IMR-90 (cell line): ENCODE measurements at regions not wholly inside any gene's neighbourhood (a gene's known extent, or its start where the extent isn't known, plus 50 kb on each side); places are given as distances from the start of the nearest gene placed in this dataset.
A peak's percentile ranks its signal among the peaks of the same experiment; 100 is the strongest.

ENCODE experiments used
- ATAC-seq: fragments of 200-7000 bp; cut with Tn5 transposase; 2 replicates; pipeline ENCODE4 v1.9.1; 2020; ENCODE audit warnings: low read depth, mild to moderate bottlenecking, moderate library complexity
- BruUV-seq: library from RNA; stranded (reverse); fragments of 400-500 nt; replicated peaks from 2 replicates; lab custom pipeline; 2021; lab: Mats Ljungman, UMichigan
- CTCF ChIA-PET: fragments of 300-600 bp; formaldehyde crosslinking; extraction: SDS; loops from one replicate; lab custom pipeline; 2021; ENCODE audit warnings: antibody characterized with exemption; lab: Yijun Ruan, JAX
- POLR2A ChIA-PET: fragments of 300-600 bp; sonication (Branson Sonifier 250); formaldehyde crosslinking; loops from one replicate; lab custom pipeline; 2022; ENCODE audit warnings: antibody characterized with exemption; ENCODE audit not compliant: unreplicated experiment; lab: Charles Lee
- DNase-seq: peaks from one replicate; pipeline ENCODE4 v3.0.0; 2013
- H2AFZ ChIP-seq: replicated peaks from 2 replicates; pipeline ENCODE3; 2013; ENCODE audit warnings: low read length, mild to moderate bottlenecking; ENCODE audit not compliant: poor library complexity
- H2AK5ac ChIP-seq: 2 replicates; pipeline ENCODE4 v1.6.1; 2013; ENCODE audit warnings: low read depth, low read length, inconsistent platforms
- H2AK9ac ChIP-seq: replicated peaks from 2 replicates; pipeline ENCODE3; 2013; ENCODE audit warnings: mild to moderate bottlenecking, low read depth, low read length, moderate library complexity; ENCODE audit not compliant: poor library complexity
- H2BK120ac ChIP-seq: 2 replicates; pipeline ENCODE4 v1.6.1; 2013; ENCODE audit warnings: low read depth, low read length, inconsistent platforms
- H2BK15ac ChIP-seq: 3 replicates; pipeline ENCODE4 v1.6.1; 2013; ENCODE audit warnings: low read depth, low read length, inconsistent platforms
- H2BK20ac ChIP-seq: 2 replicates; pipeline ENCODE4 v1.6.1; 2013; ENCODE audit warnings: low read depth, mild to moderate bottlenecking, inconsistent platforms, low read length, moderate library complexity
- H2BK5ac ChIP-seq: 2 replicates; pipeline ENCODE4 v1.6.1; 2013; ENCODE audit warnings: mild to moderate bottlenecking, low read depth, low read length, inconsistent platforms; ENCODE audit not compliant: poor library complexity, severe bottlenecking
- H3K14ac ChIP-seq: replicated peaks from 2 replicates; pipeline ENCODE4 v1.6.1; 2013; ENCODE audit warnings: low read depth, low read length, inconsistent platforms
- H3K18ac ChIP-seq: 2 replicates; pipeline ENCODE4 v1.6.1; 2013; ENCODE audit warnings: low read depth, low read length, control low read depth
- H3K23ac ChIP-seq: 2 replicates; pipeline ENCODE4 v1.6.1; 2013; ENCODE audit warnings: low read depth, low read length, inconsistent platforms
- H3K27ac ChIP-seq: 2 replicates; pipeline ENCODE4 v1.5.1; 2013; ENCODE audit warnings: mild to moderate bottlenecking, control low read depth, low read length; ENCODE audit not compliant: insufficient read depth
- H3K27me3 ChIP-seq: 2 replicates; pipeline ENCODE4 v1.6.1; 2013; ENCODE audit warnings: low read length; ENCODE audit not compliant: control insufficient read depth, insufficient read depth
- H3K36me3 ChIP-seq: 2 replicates; pipeline ENCODE4 v1.6.1; 2013; ENCODE audit warnings: low read length, mixed read lengths; ENCODE audit not compliant: control insufficient read depth, insufficient read depth
- H3K4ac ChIP-seq: 2 replicates; pipeline ENCODE4 v1.6.1; 2013; ENCODE audit warnings: low read depth, low read length, inconsistent platforms
- H3K4me1 ChIP-seq: 2 replicates; pipeline ENCODE4 v1.6.1; 2013; ENCODE audit warnings: low read length, mixed read lengths; ENCODE audit not compliant: control insufficient read depth, insufficient read depth
- H3K4me2 ChIP-seq: 2 replicates; pipeline ENCODE4 v1.6.1; 2013; ENCODE audit warnings: low read depth, mild to moderate bottlenecking, control low read depth, low read length, moderate library complexity
- H3K4me3 ChIP-seq: 2 replicates; pipeline ENCODE4 v1.5.1; 2013; ENCODE audit warnings: low read depth, mild to moderate bottlenecking, control low read depth, low read length, moderate library complexity; ENCODE audit not compliant: insufficient read depth
- H3K56ac ChIP-seq: 2 replicates; pipeline ENCODE4 v1.6.1; 2013; ENCODE audit warnings: low read length, inconsistent platforms; ENCODE audit not compliant: insufficient read depth; ENCODE audit errors: extremely low read depth
- H3K79me1 ChIP-seq, 2 experiments: 2 replicates each; pipeline ENCODE4 v1.6.1; 2013; ENCODE audit warnings: low read length in 2 of 2, inconsistent platforms in 1 of 2, low read depth in 1 of 2
- H3K9ac ChIP-seq: 2 replicates; pipeline ENCODE4 v1.6.1; 2013; ENCODE audit warnings: low read depth, low read length, control low read depth
- H3K9me1 ChIP-seq: 2 replicates; pipeline ENCODE4 v1.6.1; 2013; ENCODE audit warnings: low read length, inconsistent platforms; ENCODE audit not compliant: insufficient read depth
- H3K9me3 ChIP-seq: 2 replicates; pipeline ENCODE4 v1.6.1; 2013; ENCODE audit warnings: low read length; ENCODE audit not compliant: control insufficient read depth, insufficient read depth
- H4K20me1 ChIP-seq: 2 replicates; pipeline ENCODE4 v1.6.1; 2013; ENCODE audit warnings: low read length, inconsistent platforms; ENCODE audit not compliant: insufficient read depth
- H4K5ac ChIP-seq: 2 replicates; pipeline ENCODE4 v1.6.1; 2013; ENCODE audit warnings: mild to moderate bottlenecking, low read depth, low read length, control low read depth
- H4K8ac ChIP-seq, 2 experiments: 2 replicates each; pipeline ENCODE4 v1.6.1; 2013; ENCODE audit warnings: low read depth in 2 of 2, low read length in 2 of 2, control low read depth in 1 of 2, inconsistent platforms in 1 of 2
- H4K91ac ChIP-seq: 2 replicates; pipeline ENCODE4 v1.6.1; 2013; ENCODE audit warnings: low read depth, low read length, inconsistent platforms; ENCODE audit not compliant: insufficient read depth
- BHLHE40 ChIP-seq: fragments of 150-350 bp; IDR thresholded peaks from 2 replicates; pipeline ENCODE4 v1.6.1; 2016; ENCODE audit warnings: mild to moderate bottlenecking, low read depth, low read length
- CEBPB ChIP-seq: IDR thresholded peaks from 2 replicates; pipeline ENCODE4 v1.6.1; 2012; ENCODE audit warnings: low read depth, low read length, improper control_type of control experiment
- CHD1 ChIP-seq: IDR thresholded peaks from 2 replicates; pipeline ENCODE4 v1.6.1; 2012; ENCODE audit warnings: low read depth, low read length, improper control_type of control experiment
- CTCF ChIP-seq: conservative IDR thresholded peaks from 2 replicates; pipeline ENCODE4 v1.5.1; 2012; ENCODE audit warnings: mild to moderate bottlenecking, low read depth, low read length, improper control_type of control experiment
- ELK1 ChIP-seq: fragments of 150-350 bp; IDR thresholded peaks from 2 replicates; pipeline ENCODE4 v1.6.1; 2016; ENCODE audit warnings: low read depth, mild to moderate bottlenecking, low read length, moderate library complexity, borderline replicate concordance
- FOS ChIP-seq: fragments of 150-350 bp; IDR thresholded peaks from 2 replicates; pipeline ENCODE4 v1.6.1; 2016; ENCODE audit warnings: low read depth, low read length
- MAFK ChIP-seq: IDR thresholded peaks from 2 replicates; pipeline ENCODE4 v1.6.1; 2012; ENCODE audit warnings: low read depth, low read length, improper control_type of control experiment
- MAZ ChIP-seq: IDR thresholded peaks from 2 replicates; pipeline ENCODE4 v1.6.1; 2012; ENCODE audit warnings: low read depth, mild to moderate bottlenecking, low read length, improper control_type of control experiment, moderate library complexity, borderline replicate concordance
- MXI1 ChIP-seq: IDR thresholded peaks from 2 replicates; pipeline ENCODE4 v1.6.1; 2012; ENCODE audit warnings: low read depth, mild to moderate bottlenecking, low read length, moderate library complexity, borderline replicate concordance
- NFE2L2 ChIP-seq: fragments of 150-350 bp; IDR thresholded peaks from 2 replicates; pipeline ENCODE4 v1.6.1; 2016; ENCODE audit warnings: low read depth, mild to moderate bottlenecking, low read length
- POLR2A ChIP-seq: IDR thresholded peaks from 2 replicates; pipeline ENCODE4 v1.6.1; 2012; ENCODE audit warnings: mild to moderate bottlenecking, low read depth, low read length
- RAD21 ChIP-seq: IDR thresholded peaks from 2 replicates; pipeline ENCODE4 v1.6.1; 2012; ENCODE audit warnings: low read length, improper control_type of control experiment
- RCOR1 ChIP-seq: IDR thresholded peaks from 2 replicates; pipeline ENCODE4 v1.6.1; 2012; ENCODE audit warnings: mild to moderate bottlenecking, low read length, improper control_type of control experiment; ENCODE audit not compliant: insufficient replicate concordance
- RFX5 ChIP-seq: IDR thresholded peaks from 2 replicates; pipeline ENCODE4 v1.8.0; 2012; ENCODE audit warnings: low read depth, mild to moderate bottlenecking, low read length, moderate library complexity
- SMC3 ChIP-seq: fragments of 150-350 bp; IDR thresholded peaks from 2 replicates; pipeline ENCODE4 v1.6.1; 2016; ENCODE audit warnings: low read depth, mild to moderate bottlenecking, antibody characterized with exemption, low read length, moderate library complexity
- USF2 ChIP-seq: fragments of 150-350 bp; IDR thresholded peaks from 2 replicates; pipeline ENCODE4 v1.6.1; 2017; ENCODE audit warnings: mild to moderate bottlenecking, antibody characterized with exemption, low read length, low read depth
- WGBS, 2 experiments: methylation state at CpG; one replicate each; pipeline versions ENCODE4 v1.1.5 to v1.1.7; 2013; ENCODE audit warnings: missing lambda C conversion rate in 2 of 2; ENCODE audit not compliant: insufficient read length in 1 of 2; ENCODE audit errors: extremely low coverage in 2 of 2; 5-methylcytosine and 5-hydroxymethylcytosine counted together
- dilution Hi-C: fragments of 300-500 bp; cut with HindIII; formaldehyde crosslinking; loops from one replicate; pipeline ENCODE4 v1.14.3; 2018; ENCODE audit warnings: low sequenced_read_pairs; ENCODE audit not compliant: unreplicated experiment
- in situ Hi-C: fragments of 300-500 bp; cut with MboI; formaldehyde crosslinking; loops from 3 replicates; pipeline ENCODE4 v1.14.3; 2019; ENCODE audit warnings: low sequenced_read_pairs, inconsistent platforms, mixed read lengths
- intact Hi-C: fragments of 100-400 bp; cut with micrococcal nuclease; formaldehyde crosslinking; loops from 2 replicates; pipeline ENCODE4 v1.10.0; 2022

GRCh38 chr1:87712261-87713010, 383.8 kb downstream of the LMO4 start:
- H4K5ac ChIP-seq: no peak overlapping the region
- no TSS peak for BruUV-seq
- no peak overlapping the region for H4K8ac ChIP-seq
- dilution Hi-C loops: no loop called here
- no peak overlapping the region for H2AFZ ChIP-seq
- H2BK120ac ChIP-seq: no peak overlapping the region
- H2AK5ac ChIP-seq: no peak overlapping the region
- no peak overlapping the region for H4K91ac ChIP-seq
- H3K4me1 ChIP-seq: no peaks in the 10 kb centered on the region
- ATAC-seq (peak; percentile 24; the same call in 1 of the 2 replicates), DNase-seq (no peak)
- POLR2A ChIA-PET: no interaction called here
- no peak overlapping the region for H2BK15ac ChIP-seq
- no peak overlapping the region for H3K4me3 ChIP-seq
- no peak overlapping the region for H3K14ac ChIP-seq
- no peak for TF ChIP-seq MXI1
- no peak for TF ChIP-seq MAZ
- no peak for TF ChIP-seq MAFK
- TF ChIP-seq USF2: no peak
- TF ChIP-seq ELK1: no peak
- no peak for TF ChIP-seq BHLHE40
- TF ChIP-seq CHD1: no peak
- no peak for TF ChIP-seq SMC3
- no peak for TF ChIP-seq FOS
- no peak for TF ChIP-seq CEBPB
- TF ChIP-seq RAD21: no peak
- no peak for TF ChIP-seq CTCF
- TF ChIP-seq POLR2A: no peak
- no peak for TF ChIP-seq NFE2L2
- TF ChIP-seq RCOR1: no peak
- TF ChIP-seq RFX5: no peak
- no peak overlapping the region for H2BK20ac ChIP-seq
- no peak overlapping the region for H3K27ac ChIP-seq
- intact Hi-C loops: no loop called here
- no peak overlapping the region for H2BK5ac ChIP-seq
- no peak overlapping the region for H3K9ac ChIP-seq
- no peaks in the 10 kb centered on the region for H4K20me1 ChIP-seq
- H3K9me3 ChIP-seq: no peaks in the 10 kb centered on the region
- CTCF ChIA-PET: no interaction called here
- H3K79me1 ChIP-seq: no peaks in the 10 kb centered on the region
- in situ Hi-C loops: no loop called here
- H3K9me1 ChIP-seq: no peaks in the 10 kb centered on the region
- H3K27me3 ChIP-seq: no peaks in the 10 kb centered on the region
- no peak overlapping the region for H3K23ac ChIP-seq
- no CpG with 5 or more reads among the region's 2 CpGs for WGBS, 2 experiments
- H3K18ac ChIP-seq: no peak overlapping the region
- no peak overlapping the region for H3K4me2 ChIP-seq
- H3K56ac ChIP-seq: no peak overlapping the region
- no peak overlapping the region for H3K4ac ChIP-seq
- no peak overlapping the region for H2AK9ac ChIP-seq
- no peaks in the 10 kb centered on the region for H3K36me3 ChIP-seq
